Right lobe of liver (tissue), 4 donors: ENCODE measurements at regions not wholly inside any gene's neighbourhood (a gene's known extent, or its start where the extent isn't known, plus 50 kb on each side); places are given as distances from the start of the nearest gene placed in this dataset.
"Not testable (repeated sequence)": the region's sequence is repeated elsewhere in the genome, so short reads cannot be mapped to it uniquely, and the experiment has no call there.

Experiments used
- POLR2A ChIP-seq: fragments of 450-650 bp; IDR thresholded peaks from one replicate; pipeline ENCODE4 v1.6.1; 2017; ENCODE audit warnings: antibody characterized with exemption, mild to moderate bottlenecking
- TF ChIP-seq, protein P1 (sequence below), 4 donors: fragments of 200-600 bp in 3 of 4; fragments of 450-650 bp in 1 of 4; IDR thresholded peaks; one replicate each; pipeline versions ENCODE4 v1.5.1 to v1.8.0; 2016 to 2022; ENCODE audit warnings: antibody characterized with exemption in 4 of 4, mild to moderate bottlenecking in 2 of 4
- donor health status: DM: no; HTN: no; CAD: no.
- donor health status: DM: no; HTN: no; CAD: no.
- donor health status: DM: no; HTN: yes; CAD: no.

DNA sequence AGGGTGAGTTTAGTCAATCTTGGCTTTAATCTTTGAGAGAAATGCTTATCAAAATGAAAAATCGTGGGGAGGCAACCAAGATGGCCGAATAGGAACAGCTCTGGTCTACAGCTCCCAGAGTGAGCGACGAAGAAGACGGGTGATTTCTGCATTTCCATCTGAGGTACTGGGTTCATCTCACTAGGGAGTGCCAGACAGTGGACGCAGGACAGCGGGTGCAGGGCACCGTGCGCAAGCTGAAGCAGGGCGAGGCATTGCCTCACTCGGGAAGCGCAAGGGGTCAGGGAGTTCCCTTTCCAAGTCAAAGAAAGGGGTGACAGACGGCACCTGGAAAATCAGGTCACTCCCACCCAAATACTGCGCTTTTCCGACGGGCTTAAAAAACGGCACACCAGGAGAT lies 153.6 kb upstream of the TTC14 start:
- TF ChIP-seq POLR2A = not testable (repeated sequence)
- TF ChIP-seq, protein P1, sequence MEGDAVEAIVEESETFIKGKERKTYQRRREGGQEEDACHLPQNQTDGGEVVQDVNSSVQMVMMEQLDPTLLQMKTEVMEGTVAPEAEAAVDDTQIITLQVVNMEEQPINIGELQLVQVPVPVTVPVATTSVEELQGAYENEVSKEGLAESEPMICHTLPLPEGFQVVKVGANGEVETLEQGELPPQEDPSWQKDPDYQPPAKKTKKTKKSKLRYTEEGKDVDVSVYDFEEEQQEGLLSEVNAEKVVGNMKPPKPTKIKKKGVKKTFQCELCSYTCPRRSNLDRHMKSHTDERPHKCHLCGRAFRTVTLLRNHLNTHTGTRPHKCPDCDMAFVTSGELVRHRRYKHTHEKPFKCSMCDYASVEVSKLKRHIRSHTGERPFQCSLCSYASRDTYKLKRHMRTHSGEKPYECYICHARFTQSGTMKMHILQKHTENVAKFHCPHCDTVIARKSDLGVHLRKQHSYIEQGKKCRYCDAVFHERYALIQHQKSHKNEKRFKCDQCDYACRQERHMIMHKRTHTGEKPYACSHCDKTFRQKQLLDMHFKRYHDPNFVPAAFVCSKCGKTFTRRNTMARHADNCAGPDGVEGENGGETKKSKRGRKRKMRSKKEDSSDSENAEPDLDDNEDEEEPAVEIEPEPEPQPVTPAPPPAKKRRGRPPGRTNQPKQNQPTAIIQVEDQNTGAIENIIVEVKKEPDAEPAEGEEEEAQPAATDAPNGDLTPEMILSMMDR (IDR thresholded peaks at IDR 0.05) = not testable (repeated sequence)
